H54 (cell line): ENCODE measurements at regions not wholly inside any gene's neighbourhood (a gene's known extent, or its start where the extent isn't known, plus 50 kb on each side); places are given as distances from the start of the nearest gene placed in this dataset.
A peak's percentile ranks its signal among the peaks of the same experiment; 100 is the strongest.

ENCODE experiments used
- DNase-seq: peaks from one replicate; pipeline ENCODE4 v3.0.0; 2011; ENCODE audit warnings: low spot score, mixed read lengths; ENCODE audit not compliant: insufficient read length
- FAIRE-seq: peaks from 3 replicates; lab custom pipeline; 2011; peaks lifted over from hg19 to GRCh38; lab: Jason Lieb, UNC
- POLR2A ChIP-seq: IDR thresholded peaks from 2 replicates; pipeline ENCODE4 v1.6.1; 2011; ENCODE audit warnings: low read depth, mild to moderate bottlenecking, low read length

GRCh38 chr5:93096561-93096960, 484.5 kb downstream of the NR2F1-AS1 start:
- no peak for DNase-seq
- FAIRE-seq: no peak
- TF ChIP-seq POLR2A: no peak

- TF ChIP-seq POLR2A: no peak
- DNase-seq (no peak), FAIRE-seq (peak; percentile 50)
Measured at GRCh38 chr5:93092349-93093105, 488.5 kb downstream of the NR2F1-AS1 start.

- DNase-seq (no peak), FAIRE-seq (no peak)
- no peak for TF ChIP-seq POLR2A
Measured at GRCh38 chr5:93090698-93091097, 490.3 kb downstream of the NR2F1-AS1 start.

GRCh38 chr5:93088592-93089389, 492.2 kb downstream of the NR2F1-AS1 start:
- no peak for TF ChIP-seq POLR2A
- DNase-seq: no peak
- FAIRE-seq: no peak

- FAIRE-seq (no peak), DNase-seq (no peak)
- TF ChIP-seq POLR2A: no peak
Measured at GRCh38 chr5:93087326-93087725, 493.7 kb downstream of the NR2F1-AS1 start.

- no peak for TF ChIP-seq POLR2A
- DNase-seq (no peak), FAIRE-seq (no peak)
Measured at GRCh38 chr5:93082981-93083380, 498.0 kb downstream of the NR2F1-AS1 start.

GRCh38 chr5:93079046-93079445, 502.0 kb downstream of the NR2F1-AS1 start:
- FAIRE-seq (no peak), DNase-seq (no peak)
- no peak for TF ChIP-seq POLR2A

- FAIRE-seq (peak; percentile 100), DNase-seq (peak; percentile 13)
- TF ChIP-seq POLR2A: no peak
Measured at GRCh38 chr5:93078082-93079038, 502.7 kb downstream of the NR2F1-AS1 start.

- no peak for TF ChIP-seq POLR2A
- no peak for FAIRE-seq
- DNase-seq: no peak
Measured at GRCh38 chr5:93076566-93076965, 504.5 kb downstream of the NR2F1-AS1 start.

- DNase-seq (no peak), FAIRE-seq (no peak)
- no peak for TF ChIP-seq POLR2A
Measured at GRCh38 chr5:93076096-93076495, 504.9 kb downstream of the NR2F1-AS1 start.

- no peak for TF ChIP-seq POLR2A
- DNase-seq: no peak
- peak; percentile 11 for FAIRE-seq
Measured at GRCh38 chr5:93073547-93073946, 507.5 kb downstream of the NR2F1-AS1 start.

GRCh38 chr5:93072831-93073459, 508.1 kb downstream of the NR2F1-AS1 start:
- TF ChIP-seq POLR2A: no peak
- DNase-seq: no peak

GRCh38 chr5:93071710-93072109, 509.3 kb downstream of the NR2F1-AS1 start:
- DNase-seq (no peak), FAIRE-seq (no peak)
- no peak for TF ChIP-seq POLR2A

More at GRCh38 chr5:93072831-93073459, 508.1 kb downstream of the NR2F1-AS1 start:
- peak; percentile 60 for FAIRE-seq
